SK-N-MC (cell line): ENCODE measurements at regions not wholly inside any gene's neighbourhood (a gene's known extent, or its start where the extent isn't known, plus 50 kb on each side); places are given as distances from the start of the nearest gene placed in this dataset.

ENCODE experiments used
- EZH2 ChIP-seq: fragments of 200-600 bp; sonication (generic); IDR thresholded peaks from one replicate; pipeline ENCODE4 v1.6.1; 2017; ENCODE audit warnings: antibody characterized with exemption
- FOXP2 ChIP-seq: optimal IDR thresholded peaks from 2 replicates; pipeline ENCODE3; 2011; ENCODE audit warnings: mild to moderate bottlenecking, moderate library complexity; ENCODE audit not compliant: insufficient read depth; ENCODE audit errors: extremely low read length, control extremely low read depth
- POLR2AphosphoS5 ChIP-seq: IDR thresholded peaks from 2 replicates; pipeline ENCODE4 v1.6.1; 2012; ENCODE audit warnings: mild to moderate bottlenecking, low read depth, low read length, borderline replicate concordance

DNA sequence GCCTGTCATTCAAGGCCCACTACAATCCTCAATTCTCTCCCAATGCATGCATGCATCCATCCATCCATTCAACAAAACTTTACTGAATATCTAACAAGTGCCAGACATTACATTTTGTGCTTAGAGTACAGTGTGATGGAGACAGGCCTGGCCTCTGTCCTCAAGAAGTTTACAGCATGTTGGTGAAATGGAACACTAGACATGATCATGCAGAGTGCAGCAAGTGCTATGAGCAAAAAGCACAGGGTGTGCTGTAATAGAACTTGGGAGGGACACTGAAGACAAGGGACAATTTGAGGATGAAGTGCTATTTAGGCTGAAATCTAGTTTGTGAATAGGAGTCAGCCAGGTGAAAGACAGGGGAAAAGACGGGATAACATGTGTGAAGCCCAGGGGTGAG, 347.8 kb downstream of the PTEN start:
- TF ChIP-seq POLR2AphosphoS5, result no peak
- no peak for TF ChIP-seq EZH2
- no peak for TF ChIP-seq FOXP2
